ENCODE measurements at regions not wholly inside any gene's neighbourhood (a gene's known extent, or its start where the extent isn't known, plus 50 kb on each side); places are given as distances from the start of the nearest gene placed in this dataset.

GRCh38 chr5:104754311-104754995, 1191.9 kb upstream of the NUDT12 start:
- DNase-seq (ENCODE audit: extremely low read depth in 1 of 2, low read depth in 1 of 2), result no peak

GRCh38 chr5:104751969-104752368, 1189.4 kb upstream of the NUDT12 start:
- no peak for DNase-seq (ENCODE audit: extremely low read depth in 1 of 2, low read depth in 1 of 2)

DNA sequence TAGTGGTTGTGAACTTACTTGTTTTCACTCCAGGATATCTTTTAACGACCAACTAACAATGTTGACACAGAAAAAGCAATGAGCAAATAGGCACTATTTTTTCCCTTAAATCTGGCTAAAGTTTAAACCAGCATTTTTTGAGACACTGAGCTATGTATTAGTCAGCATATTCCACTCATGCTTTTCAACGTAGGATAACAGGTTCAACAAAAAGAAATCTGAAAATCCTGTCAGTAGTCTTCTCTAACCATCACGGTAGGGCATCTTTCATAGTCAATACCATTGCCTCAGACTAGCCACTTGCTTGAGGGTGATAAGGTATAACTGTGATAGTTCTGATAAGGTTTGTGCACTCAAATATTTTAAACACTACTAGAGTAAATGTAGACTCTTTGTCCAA, 1177.3 kb upstream of the NUDT12 start:
- DNase-seq (ENCODE audit: extremely low read depth in 1 of 2, low read depth in 1 of 2), result no peak

GRCh38 chr5:104739503-104739902, 1176.9 kb upstream of the NUDT12 start:
- DNase-seq (ENCODE audit: extremely low read depth in 1 of 2, low read depth in 1 of 2), result no peak

GRCh38 chr5:104736073-104736472, 1173.5 kb upstream of the NUDT12 start:
- DNase-seq (ENCODE audit: extremely low read depth in 1 of 2, low read depth in 1 of 2), result no peak

GRCh38 chr5:104734046-104734445, 1171.5 kb upstream of the NUDT12 start:
- no peak for DNase-seq (ENCODE audit: extremely low read depth in 1 of 2, low read depth in 1 of 2)

DNA sequence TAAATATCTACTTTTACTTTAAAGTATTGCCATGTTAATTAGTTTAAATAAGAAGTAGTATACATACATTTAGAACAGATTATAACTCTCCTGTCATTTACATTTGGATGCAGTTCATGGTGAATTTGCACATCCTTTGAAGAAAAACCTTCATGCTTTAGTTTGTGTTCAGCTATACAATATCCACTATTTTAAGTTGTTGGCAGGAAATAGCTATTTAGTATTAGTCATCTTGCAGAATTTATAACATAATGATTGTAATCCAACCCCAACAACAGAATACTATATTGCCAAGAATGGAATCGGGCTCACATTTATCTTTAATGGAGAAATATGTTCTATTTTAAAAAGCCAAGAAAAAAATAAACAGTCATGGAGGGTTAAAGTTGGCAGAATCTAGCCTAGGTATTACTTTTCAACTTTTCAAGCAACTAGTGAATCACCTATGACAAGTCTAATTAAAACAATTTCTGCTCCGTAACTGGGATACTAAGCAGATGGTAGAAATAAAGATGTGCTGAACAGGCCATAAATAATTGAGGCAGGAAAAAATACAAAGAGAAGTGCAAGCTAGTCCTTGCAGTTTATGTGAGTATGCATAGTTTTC, 1170.6 kb upstream of the NUDT12 start:
- no peak for DNase-seq (ENCODE audit: extremely low read depth in 1 of 2, low read depth in 1 of 2)

- DNase-seq (ENCODE audit: extremely low read depth in 1 of 2, low read depth in 1 of 2), result no peak
Measured at GRCh38 chr5:104731331-104731730, 1168.7 kb upstream of the NUDT12 start.

GRCh38 chr5:104708027-104708426, 1145.4 kb upstream of the NUDT12 start:
- no peak for DNase-seq (ENCODE audit: extremely low read depth in 1 of 2, low read depth in 1 of 2)

DNA sequence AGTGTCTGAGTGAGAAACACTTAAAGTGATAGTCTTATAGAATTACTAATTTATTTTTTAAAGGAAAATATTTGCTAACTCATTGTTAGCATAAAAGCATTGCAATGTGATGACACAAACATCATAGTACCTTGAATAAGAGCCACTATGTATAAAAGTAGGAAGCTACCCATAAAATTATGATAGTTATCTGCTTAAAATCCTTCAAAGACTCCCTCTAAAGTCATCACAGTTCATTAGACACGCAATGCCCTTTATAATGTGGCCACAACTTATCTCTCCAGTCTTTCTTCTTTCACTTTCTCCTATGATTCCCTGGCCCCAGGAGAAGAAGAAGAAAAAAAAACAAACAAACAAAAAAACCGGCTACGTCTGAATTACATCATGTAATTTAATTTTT, 1144.0 kb upstream of the NUDT12 start:
- no peak for DNase-seq (ENCODE audit: extremely low read depth in 1 of 2, low read depth in 1 of 2)

DNA sequence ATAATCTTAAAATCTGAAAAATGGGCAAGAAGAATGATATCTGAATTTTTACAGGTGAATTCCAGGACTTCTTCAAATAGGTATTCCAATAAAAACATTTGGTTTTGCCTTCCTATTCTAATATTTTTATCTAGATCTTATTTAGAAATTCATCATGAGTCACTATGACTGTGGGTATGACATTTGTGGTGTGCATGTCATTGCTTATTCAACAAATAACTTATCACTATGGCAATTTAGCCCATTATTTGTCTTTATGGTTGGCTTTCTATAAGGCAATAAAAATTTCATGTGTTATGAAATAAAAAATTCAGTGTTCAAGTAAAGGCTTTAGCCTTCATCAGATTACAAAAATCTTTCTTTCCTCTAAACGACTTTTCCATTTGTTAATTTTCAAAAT, 1139.6 kb upstream of the NUDT12 start:
- DNase-seq (ENCODE audit: extremely low read depth in 1 of 2, low read depth in 1 of 2), result no peak

DNA sequence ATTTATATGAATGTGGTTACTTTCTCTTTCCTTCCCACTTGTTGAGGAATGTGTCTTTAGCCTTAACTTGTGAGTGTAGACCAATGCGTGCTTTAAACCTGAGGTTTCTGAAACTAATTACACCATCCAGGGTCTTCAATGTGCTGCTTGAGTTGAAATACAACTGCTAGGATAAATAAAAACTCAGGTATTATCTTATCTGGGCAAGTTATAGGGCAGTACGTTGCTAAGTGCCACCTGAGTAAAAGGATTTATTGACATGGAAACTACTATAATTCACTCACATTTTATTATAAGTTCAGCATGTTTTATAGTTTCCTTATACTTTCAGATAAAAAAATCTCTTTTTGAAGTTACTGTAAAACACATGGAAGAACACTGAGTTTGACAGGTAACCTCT, 1136.8 kb upstream of the NUDT12 start:
- DNase-seq (ENCODE audit: extremely low read depth in 1 of 2, low read depth in 1 of 2), result no peak

GRCh38 chr5:104661256-104661655, 1098.7 kb upstream of the NUDT12 start:
- DNase-seq (ENCODE audit: extremely low read depth in 1 of 2, low read depth in 1 of 2), result no peak

- no peak for DNase-seq (ENCODE audit: extremely low read depth in 1 of 2, low read depth in 1 of 2)
Measured at GRCh38 chr5:104659497-104659896, 1096.9 kb upstream of the NUDT12 start.

DNA sequence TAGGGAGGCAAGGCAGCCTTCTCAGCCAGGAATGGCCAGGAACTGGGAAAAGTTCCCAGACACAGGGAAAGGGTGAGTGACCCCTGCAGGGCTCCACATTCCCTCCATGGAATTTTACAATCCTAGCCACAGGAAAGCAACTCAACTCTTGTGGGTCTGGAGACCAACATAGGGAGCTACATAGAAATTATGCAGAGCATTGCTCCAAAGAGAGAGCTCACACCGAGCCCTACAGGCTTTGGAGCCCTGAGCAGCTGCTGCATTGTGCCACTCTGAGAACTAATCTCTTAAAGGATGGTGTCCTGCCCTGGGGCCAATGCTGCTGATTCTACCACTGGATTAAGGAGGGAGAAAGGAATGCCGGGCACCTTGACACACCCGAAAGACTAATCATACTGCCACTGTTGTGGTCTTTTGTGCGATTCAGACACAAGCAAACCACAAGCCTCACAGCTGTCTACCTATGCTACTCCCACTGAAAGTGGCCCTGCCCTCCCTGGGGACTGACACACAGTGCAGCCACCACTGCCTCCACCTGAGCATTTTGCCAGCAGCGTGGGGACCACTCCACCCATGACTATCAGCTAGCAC, 1089.8 kb upstream of the NUDT12 start:
- no peak for DNase-seq (ENCODE audit: extremely low read depth in 1 of 2, low read depth in 1 of 2)

DNA sequence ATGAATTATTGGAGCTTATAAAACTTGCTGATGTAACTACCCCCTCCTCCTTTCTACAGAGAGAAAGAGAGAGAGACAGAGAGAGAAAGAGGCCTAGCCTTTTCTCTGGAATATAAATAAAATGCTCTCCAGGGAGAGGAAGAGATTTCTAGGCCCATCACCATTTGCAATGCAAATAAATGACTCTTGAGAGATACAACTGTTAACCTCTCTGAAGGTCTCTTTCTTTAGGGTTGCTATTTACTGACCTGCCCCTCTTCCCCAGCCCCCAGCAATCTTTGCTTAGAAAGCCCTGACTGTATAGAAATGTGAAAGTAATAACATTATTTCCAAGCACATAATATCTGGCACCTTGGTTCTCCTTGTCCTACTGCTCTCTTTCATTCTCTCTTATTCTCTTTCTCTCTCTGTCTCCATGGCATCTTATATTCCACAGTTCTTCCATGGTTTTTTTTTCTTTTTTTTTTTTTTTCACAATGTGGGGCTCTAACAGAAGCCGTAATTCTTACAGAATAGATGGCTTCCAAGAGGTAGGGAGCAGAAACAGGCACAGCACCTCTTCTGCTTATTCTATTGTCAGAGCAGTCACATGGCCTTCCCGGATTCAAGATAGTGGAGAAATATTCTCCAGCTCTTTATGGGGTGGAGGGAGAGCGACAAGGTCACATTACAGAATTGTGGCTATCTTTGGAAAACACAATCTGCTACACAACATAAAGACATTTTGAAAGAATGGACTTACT, 1087.9 kb upstream of the NUDT12 start:
- no peak for DNase-seq (ENCODE audit: extremely low read depth in 1 of 2, low read depth in 1 of 2)

GRCh38 chr5:104646416-104646815, 1083.8 kb upstream of the NUDT12 start:
- DNase-seq (ENCODE audit: extremely low read depth in 1 of 2, low read depth in 1 of 2), result no peak

DNA sequence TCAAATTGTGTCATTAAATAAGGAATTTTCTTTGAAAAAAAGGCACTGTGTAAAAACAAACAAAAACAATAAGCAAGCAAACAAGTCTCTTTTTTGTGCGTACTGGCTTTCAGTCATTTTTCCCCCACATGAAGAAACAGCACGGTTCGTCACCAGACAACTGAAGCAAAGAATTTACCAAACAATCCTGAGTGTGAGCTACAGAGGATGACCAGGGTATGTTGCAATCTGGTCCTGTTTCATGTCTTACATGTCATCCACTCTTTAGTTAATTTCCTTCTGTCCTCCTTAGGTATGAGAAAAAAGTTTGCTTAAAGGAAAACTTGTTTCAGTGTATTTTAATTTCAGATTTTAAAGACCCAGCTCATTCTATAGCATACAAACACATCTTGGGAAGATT, 1080.7 kb upstream of the NUDT12 start:
- no peak for DNase-seq (ENCODE audit: extremely low read depth in 1 of 2, low read depth in 1 of 2)

DNA sequence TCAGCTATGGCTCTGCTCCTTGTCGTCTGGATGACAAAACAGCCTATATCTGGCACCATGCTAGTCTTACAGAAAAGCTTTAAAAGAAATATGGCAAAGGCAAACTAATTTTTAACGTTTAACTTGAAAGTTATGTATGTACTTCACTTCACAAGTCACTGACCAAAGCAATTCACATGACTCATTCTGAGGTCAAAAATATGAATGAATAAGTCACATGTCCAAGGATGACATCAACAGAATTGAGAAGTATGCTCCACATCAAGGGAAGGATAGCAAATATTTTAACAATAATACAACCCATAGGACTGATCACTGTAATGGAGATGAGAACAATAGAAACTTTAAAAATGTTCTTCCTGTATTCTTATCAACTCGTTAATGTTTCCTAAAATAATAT, 1072.6 kb upstream of the NUDT12 start:
- DNase-seq (ENCODE audit: extremely low read depth in 1 of 2, low read depth in 1 of 2), result no peak

GRCh38 chr5:104628911-104629310, 1066.3 kb upstream of the NUDT12 start:
- DNase-seq (ENCODE audit: extremely low read depth in 1 of 2, low read depth in 1 of 2), result no peak

DNA sequence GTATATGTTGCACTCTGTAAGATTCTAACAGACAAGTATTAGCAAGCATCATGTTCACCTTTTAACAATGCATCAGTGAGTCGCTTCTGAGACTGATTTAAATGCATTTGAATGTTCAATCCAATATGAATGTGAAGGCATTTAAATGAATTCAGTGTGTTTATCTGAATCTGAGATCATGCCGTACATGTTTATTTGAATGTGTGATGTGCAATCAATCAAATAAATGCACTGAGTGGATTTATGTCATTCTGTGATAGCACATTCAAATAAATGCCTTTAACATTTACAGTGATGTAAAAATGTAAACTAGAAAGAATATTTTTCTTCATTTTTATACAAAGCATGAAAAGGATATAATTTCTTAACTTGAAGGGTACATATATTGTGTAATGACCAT, 1063.5 kb upstream of the NUDT12 start:
- no peak for DNase-seq (ENCODE audit: extremely low read depth in 1 of 2, low read depth in 1 of 2)

DNA sequence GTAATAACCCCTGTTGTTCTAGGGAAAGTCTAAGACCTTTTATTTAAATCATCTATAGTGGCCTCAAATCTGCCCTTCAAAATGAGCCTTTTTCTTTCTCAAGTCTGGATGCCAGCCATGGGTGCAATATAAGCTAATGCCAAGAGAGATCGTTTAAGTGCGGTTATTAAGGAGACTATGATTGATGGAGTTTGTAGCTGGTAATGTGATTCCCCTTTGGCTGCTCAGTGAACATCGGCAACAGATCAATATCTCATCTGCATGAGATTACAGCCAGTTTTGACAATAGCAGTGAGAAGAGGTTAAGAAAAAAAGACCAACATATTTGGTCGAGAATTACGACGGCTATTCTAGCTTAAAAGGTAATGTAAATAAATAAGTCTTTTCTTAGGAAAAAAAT, 1049.4 kb upstream of the NUDT12 start:
- no peak for DNase-seq (ENCODE audit: extremely low read depth in 1 of 2, low read depth in 1 of 2)
